ENCODE measurements at regions not wholly inside any gene's neighbourhood (a gene's known extent, or its start where the extent isn't known, plus 50 kb on each side); places are given as distances from the start of the nearest gene placed in this dataset.
"Not testable (repeated sequence)": the region's sequence is repeated elsewhere in the genome, so short reads cannot be mapped to it uniquely, and the experiment has no call there.

DNA sequence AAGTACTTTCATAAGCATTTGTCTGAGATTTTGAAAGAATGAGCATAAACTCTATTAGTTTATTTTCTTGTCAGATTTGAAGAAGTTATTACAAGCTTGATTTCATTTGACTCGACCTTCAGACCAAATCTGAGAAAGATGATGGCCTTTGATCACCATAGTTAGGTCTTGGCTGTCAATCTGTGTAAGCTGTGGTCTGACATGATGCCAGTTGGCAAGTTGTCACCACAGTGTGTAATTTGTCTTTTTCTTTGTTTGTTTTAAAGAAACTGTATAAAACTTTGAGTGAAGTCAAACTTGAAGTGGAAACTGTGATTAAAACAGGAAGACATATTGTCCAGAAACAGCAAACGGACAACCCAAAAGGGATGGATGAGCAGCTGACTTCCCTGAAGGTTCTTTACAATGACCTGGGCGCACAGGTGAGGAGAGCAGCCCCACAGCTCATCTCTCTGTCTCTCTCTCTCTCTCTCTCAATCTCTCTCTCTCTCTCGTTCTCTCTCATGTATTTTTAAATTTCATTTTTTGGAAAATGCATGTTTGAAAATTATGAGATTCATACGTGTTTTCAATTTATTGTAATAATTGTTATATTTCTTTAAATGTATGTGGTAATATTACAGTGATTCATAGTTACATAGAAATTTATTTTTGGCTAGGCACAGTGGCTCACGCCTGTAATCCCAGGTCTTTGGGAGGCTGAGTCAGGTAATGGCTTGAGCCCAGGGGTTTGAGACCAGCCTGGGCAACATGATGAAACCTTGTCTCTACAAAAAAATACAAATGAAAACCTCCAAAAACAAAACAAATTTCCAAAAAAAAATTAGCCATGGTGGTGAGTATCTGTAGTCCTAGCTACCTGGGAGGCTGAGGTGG lies 208.1 kb downstream of the UTRN start:
- Histone ChIP-seq H3K4me2 (ENCODE audit: low read length) (no peak overlapping the region), H3K4me3 (ENCODE audit: low read length) (no peak overlapping the region), H3K27ac (ENCODE audit: low read depth, low read length) (no peak overlapping the region), H4K20me1 (ENCODE audit: control insufficient read depth, insufficient read depth, low read depth, low read length) (no peaks in the 10 kb centered on the region), H3K36me3 (ENCODE audit: control insufficient read depth, low read length) (no peaks in the 10 kb centered on the region), H3K9me3 (ENCODE audit: control insufficient read depth, insufficient read depth, low read length) (no peaks in the 10 kb centered on the region), H3K9me2 (replicated peaks; ENCODE audit: control insufficient read depth, low read length) (no peaks in the 10 kb centered on the region), H3K4me1 (ENCODE audit: control insufficient read depth, low read length) (no peaks in the 10 kb centered on the region), H3F3A (ENCODE audit: control insufficient read depth, insufficient read depth) (no peaks in the 10 kb centered on the region), H3K27me3 (ENCODE audit: control insufficient read depth, low read length) (no peaks in the 10 kb centered on the region), H3K79me2 (ENCODE audit: control insufficient read depth, low read length) (no peaks in the 10 kb centered on the region)
- TF ChIP-seq, protein P1, sequence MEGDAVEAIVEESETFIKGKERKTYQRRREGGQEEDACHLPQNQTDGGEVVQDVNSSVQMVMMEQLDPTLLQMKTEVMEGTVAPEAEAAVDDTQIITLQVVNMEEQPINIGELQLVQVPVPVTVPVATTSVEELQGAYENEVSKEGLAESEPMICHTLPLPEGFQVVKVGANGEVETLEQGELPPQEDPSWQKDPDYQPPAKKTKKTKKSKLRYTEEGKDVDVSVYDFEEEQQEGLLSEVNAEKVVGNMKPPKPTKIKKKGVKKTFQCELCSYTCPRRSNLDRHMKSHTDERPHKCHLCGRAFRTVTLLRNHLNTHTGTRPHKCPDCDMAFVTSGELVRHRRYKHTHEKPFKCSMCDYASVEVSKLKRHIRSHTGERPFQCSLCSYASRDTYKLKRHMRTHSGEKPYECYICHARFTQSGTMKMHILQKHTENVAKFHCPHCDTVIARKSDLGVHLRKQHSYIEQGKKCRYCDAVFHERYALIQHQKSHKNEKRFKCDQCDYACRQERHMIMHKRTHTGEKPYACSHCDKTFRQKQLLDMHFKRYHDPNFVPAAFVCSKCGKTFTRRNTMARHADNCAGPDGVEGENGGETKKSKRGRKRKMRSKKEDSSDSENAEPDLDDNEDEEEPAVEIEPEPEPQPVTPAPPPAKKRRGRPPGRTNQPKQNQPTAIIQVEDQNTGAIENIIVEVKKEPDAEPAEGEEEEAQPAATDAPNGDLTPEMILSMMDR (IDR thresholded peaks at IDR 0.05; ENCODE audit: low read depth, low read length, poor library complexity, severe bottlenecking), result no peak

DNA sequence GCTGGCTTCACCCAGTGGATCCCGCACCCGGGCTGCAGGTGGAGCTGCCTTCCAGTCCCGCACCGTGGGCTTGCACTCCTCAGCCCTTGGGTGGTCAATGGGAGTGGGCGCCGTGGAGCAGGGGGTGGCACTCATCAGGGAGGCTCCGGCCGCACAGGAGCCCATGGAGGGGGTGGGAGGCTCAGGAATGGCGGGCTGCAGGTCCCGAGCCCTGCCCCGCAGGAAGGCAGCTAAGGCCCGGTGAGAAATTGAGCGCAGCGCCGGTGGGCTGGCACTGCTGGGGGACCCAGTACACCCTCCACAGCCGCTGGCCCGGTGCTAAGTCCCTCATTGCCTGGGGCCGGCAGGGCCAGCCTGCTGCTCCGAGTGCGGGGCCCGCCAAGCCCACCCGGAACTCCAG lies 209.9 kb downstream of the UTRN start:
- not testable (repeated sequence) for H3K4me2 ChIP-seq (ENCODE audit: low read length); H3K36me3 ChIP-seq (ENCODE audit: control insufficient read depth, low read length); H3F3A ChIP-seq (ENCODE audit: control insufficient read depth, insufficient read depth); H3K27ac ChIP-seq (ENCODE audit: low read depth, low read length); H4K20me1 ChIP-seq (ENCODE audit: control insufficient read depth, insufficient read depth, low read depth, low read length); H3K27me3 ChIP-seq (ENCODE audit: control insufficient read depth, low read length); H3K9me2 ChIP-seq (replicated peaks; ENCODE audit: control insufficient read depth, low read length); H3K9me3 ChIP-seq (ENCODE audit: control insufficient read depth, insufficient read depth, low read length); H3K79me2 ChIP-seq (ENCODE audit: control insufficient read depth, low read length); H3K4me1 ChIP-seq (ENCODE audit: control insufficient read depth, low read length); H3K4me3 ChIP-seq (ENCODE audit: low read length)

DNA sequence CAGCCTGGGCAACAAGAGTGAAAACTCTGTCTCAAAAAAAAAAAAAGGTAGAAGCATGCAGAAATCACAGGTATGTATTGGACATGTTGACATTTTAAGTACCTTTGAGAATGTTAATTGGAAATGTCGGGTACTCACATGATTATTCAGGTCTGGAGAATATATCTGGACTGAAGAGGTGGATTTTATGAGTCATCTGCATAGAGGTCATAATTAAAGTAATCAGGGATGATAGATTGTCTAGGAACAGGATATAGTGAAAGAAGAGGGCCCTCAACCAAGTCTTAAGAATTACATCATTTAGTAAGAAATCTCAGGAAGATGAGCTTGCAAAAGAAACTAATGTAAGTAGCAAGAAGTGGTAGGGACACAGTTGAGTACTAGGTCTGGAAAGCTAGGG lies 212.5 kb downstream of the UTRN start:
- H3K9me3 ChIP-seq (ENCODE audit: control insufficient read depth, insufficient read depth, low read length), result no peaks in the 10 kb centered on the region
- H3F3A ChIP-seq (ENCODE audit: control insufficient read depth, insufficient read depth), result no peaks in the 10 kb centered on the region
- no peak overlapping the region for H3K4me2 ChIP-seq (ENCODE audit: low read length)
- H3K79me2 ChIP-seq (ENCODE audit: control insufficient read depth, low read length), result no peaks in the 10 kb centered on the region
- no peaks in the 10 kb centered on the region for H3K4me1 ChIP-seq (ENCODE audit: control insufficient read depth, low read length)
- H3K9me2 ChIP-seq (replicated peaks; ENCODE audit: control insufficient read depth, low read length), result no peaks in the 10 kb centered on the region
- H3K4me3 ChIP-seq (ENCODE audit: low read length), result no peak overlapping the region
- no peaks in the 10 kb centered on the region for H4K20me1 ChIP-seq (ENCODE audit: control insufficient read depth, insufficient read depth, low read depth, low read length)
- H3K27me3 ChIP-seq (ENCODE audit: control insufficient read depth, low read length), result no peaks in the 10 kb centered on the region
- no peak for TF ChIP-seq EZH2phosphoT487 (IDR thresholded peaks at IDR 0.05; ENCODE audit: borderline replicate concordance, low read length)
- TF ChIP-seq, protein P1 (IDR thresholded peaks at IDR 0.05; ENCODE audit: low read depth, low read length, poor library complexity, severe bottlenecking), result no peak
- H3K27ac ChIP-seq (ENCODE audit: low read depth, low read length), result no peak overlapping the region
- no peaks in the 10 kb centered on the region for H3K36me3 ChIP-seq (ENCODE audit: control insufficient read depth, low read length)

DNA sequence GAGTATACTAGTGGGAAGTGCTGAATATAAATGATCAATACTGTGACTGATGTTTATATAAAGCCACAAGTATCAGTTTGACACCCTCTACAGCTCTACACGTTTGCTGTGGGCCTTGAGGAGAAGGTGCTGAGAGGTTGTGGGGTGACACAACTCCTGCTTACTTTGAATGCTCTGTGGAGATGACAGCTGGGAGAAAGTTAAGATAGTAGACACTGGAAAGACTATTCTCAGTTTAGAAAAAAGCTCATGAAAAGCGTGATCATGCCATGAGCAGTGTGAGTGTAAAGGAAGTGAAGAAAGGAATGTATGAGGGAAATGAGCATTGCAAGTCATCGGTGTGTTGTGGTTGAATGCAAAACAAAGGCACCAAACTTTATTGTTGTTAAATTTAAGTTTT lies 215.8 kb downstream of the UTRN start:
- H3K4me3 ChIP-seq (ENCODE audit: low read length), result no peak overlapping the region
- no peaks in the 10 kb centered on the region for H3F3A ChIP-seq (ENCODE audit: control insufficient read depth, insufficient read depth)
- H3K79me2 ChIP-seq (ENCODE audit: control insufficient read depth, low read length), result no peaks in the 10 kb centered on the region
- H3K4me2 ChIP-seq (ENCODE audit: low read length), result no peak overlapping the region
- H3K27ac ChIP-seq (ENCODE audit: low read depth, low read length), result no peak overlapping the region
- no peaks in the 10 kb centered on the region for H3K27me3 ChIP-seq (ENCODE audit: control insufficient read depth, low read length)
- H3K9me2 ChIP-seq (replicated peaks; ENCODE audit: control insufficient read depth, low read length), result no peaks in the 10 kb centered on the region
- TF ChIP-seq, protein P1 (IDR thresholded peaks at IDR 0.05; ENCODE audit: low read depth, low read length, poor library complexity, severe bottlenecking), result no peak
- no peak for TF ChIP-seq EZH2phosphoT487 (IDR thresholded peaks at IDR 0.05; ENCODE audit: borderline replicate concordance, low read length)
- no peaks in the 10 kb centered on the region for H3K36me3 ChIP-seq (ENCODE audit: control insufficient read depth, low read length)
- no peaks in the 10 kb centered on the region for H4K20me1 ChIP-seq (ENCODE audit: control insufficient read depth, insufficient read depth, low read depth, low read length)
- H3K4me1 ChIP-seq (ENCODE audit: control insufficient read depth, low read length), result no peaks in the 10 kb centered on the region
- no peaks in the 10 kb centered on the region for H3K9me3 ChIP-seq (ENCODE audit: control insufficient read depth, insufficient read depth, low read length)

DNA sequence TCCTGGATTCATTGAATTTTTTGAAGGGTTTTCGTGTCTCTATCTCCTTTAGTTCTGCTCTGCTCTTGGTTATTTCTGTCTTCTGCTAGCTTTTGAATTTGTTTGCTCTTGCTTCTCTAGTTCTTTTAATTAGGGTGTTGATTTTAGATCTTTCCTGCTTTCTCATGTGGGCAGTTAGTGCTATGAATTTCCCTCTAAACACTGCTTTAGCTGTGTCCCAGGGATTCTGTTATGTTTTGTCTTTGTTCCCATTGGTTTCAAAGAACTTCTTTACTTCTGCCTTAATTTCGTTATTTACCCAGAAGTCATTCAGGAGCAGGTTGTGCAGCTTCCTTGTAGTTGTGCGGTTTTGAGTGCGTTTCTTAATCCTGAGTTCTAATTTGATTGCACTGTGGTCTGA lies 220.1 kb downstream of the UTRN start:
- H3K36me3 ChIP-seq (ENCODE audit: control insufficient read depth, low read length); H4K20me1 ChIP-seq (ENCODE audit: control insufficient read depth, insufficient read depth, low read depth, low read length); H3K4me1 ChIP-seq (ENCODE audit: control insufficient read depth, low read length); H3K9me2 ChIP-seq (replicated peaks; ENCODE audit: control insufficient read depth, low read length); H3F3A ChIP-seq (ENCODE audit: control insufficient read depth, insufficient read depth); H3K9me3 ChIP-seq (ENCODE audit: control insufficient read depth, insufficient read depth, low read length); H3K4me3 ChIP-seq (ENCODE audit: low read length); H3K27ac ChIP-seq (ENCODE audit: low read depth, low read length); H3K79me2 ChIP-seq (ENCODE audit: control insufficient read depth, low read length); H3K27me3 ChIP-seq (ENCODE audit: control insufficient read depth, low read length); H3K4me2 ChIP-seq (ENCODE audit: low read length): not testable (repeated sequence)

DNA sequence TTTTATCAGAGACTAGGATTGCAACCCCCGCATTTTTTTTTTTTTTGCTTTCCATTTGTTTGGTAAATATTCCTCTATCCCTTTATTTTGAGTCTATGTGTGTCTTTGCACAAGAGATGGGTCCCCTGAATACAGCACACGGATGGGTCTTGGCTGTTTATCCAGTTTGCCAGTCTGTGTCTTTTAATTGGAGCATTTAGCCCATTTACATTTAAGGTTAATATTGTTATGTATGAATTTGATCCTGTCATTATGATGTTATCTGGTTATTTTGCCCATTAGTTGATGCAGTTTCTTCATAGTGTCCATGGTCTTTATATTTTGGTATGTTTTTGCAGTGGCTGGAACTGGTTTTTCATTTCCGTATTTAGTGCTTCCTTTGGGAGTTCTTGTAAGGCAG lies 220.9 kb downstream of the UTRN start:
- not testable (repeated sequence) for H3K4me1 ChIP-seq (ENCODE audit: control insufficient read depth, low read length); H3K27ac ChIP-seq (ENCODE audit: low read depth, low read length); H3K9me3 ChIP-seq (ENCODE audit: control insufficient read depth, insufficient read depth, low read length); H3K36me3 ChIP-seq (ENCODE audit: control insufficient read depth, low read length); H3F3A ChIP-seq (ENCODE audit: control insufficient read depth, insufficient read depth); H3K79me2 ChIP-seq (ENCODE audit: control insufficient read depth, low read length); H3K27me3 ChIP-seq (ENCODE audit: control insufficient read depth, low read length); H3K4me2 ChIP-seq (ENCODE audit: low read length); H3K4me3 ChIP-seq (ENCODE audit: low read length); H4K20me1 ChIP-seq (ENCODE audit: control insufficient read depth, insufficient read depth, low read depth, low read length); H3K9me2 ChIP-seq (replicated peaks; ENCODE audit: control insufficient read depth, low read length)
